ENCODE measurements at regions not wholly inside any gene's neighbourhood (a gene's known extent, or its start where the extent isn't known, plus 50 kb on each side); places are given as distances from the start of the nearest gene placed in this dataset.

DNA sequence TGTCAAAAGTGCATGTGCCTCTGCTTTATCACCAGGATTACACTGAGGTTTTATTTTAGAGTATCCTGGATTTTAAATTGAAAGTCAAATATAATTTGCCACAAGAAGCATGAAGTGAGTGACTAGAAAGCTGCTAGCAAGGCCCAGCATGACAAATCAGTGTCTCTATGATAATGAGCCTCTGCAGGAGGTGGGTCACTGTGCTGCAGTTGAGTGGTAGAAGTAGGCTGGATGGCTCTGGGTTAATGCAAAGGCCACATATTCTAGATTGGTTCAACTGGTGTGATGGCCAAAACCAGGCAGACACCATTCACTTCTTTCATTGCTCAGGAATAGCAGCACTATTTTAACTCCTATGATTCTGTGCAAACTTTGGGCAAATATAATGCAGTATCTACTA is 491.5 kb downstream of the OLFM4 start:
- H3K27ac ChIP-seq: no peak overlapping the region
- H3K4me3 ChIP-seq: no peak overlapping the region
- H3K9me3 ChIP-seq: no peaks in the 10 kb centered on the region
- no peaks in the 10 kb centered on the region for H3K27me3 ChIP-seq (ENCODE audit: insufficient read depth in 3 of 3, low read length in 2 of 3)
- no peaks in the 10 kb centered on the region for H3K4me1 ChIP-seq
- ATAC-seq: no peak
- no peaks in the 10 kb centered on the region for H3K36me3 ChIP-seq (ENCODE audit: insufficient read depth in 1 of 2, low read depth in 1 of 2)
- intact Hi-C loops (cut with DNase I): no loop called here
- TF ChIP-seq, protein P1, sequence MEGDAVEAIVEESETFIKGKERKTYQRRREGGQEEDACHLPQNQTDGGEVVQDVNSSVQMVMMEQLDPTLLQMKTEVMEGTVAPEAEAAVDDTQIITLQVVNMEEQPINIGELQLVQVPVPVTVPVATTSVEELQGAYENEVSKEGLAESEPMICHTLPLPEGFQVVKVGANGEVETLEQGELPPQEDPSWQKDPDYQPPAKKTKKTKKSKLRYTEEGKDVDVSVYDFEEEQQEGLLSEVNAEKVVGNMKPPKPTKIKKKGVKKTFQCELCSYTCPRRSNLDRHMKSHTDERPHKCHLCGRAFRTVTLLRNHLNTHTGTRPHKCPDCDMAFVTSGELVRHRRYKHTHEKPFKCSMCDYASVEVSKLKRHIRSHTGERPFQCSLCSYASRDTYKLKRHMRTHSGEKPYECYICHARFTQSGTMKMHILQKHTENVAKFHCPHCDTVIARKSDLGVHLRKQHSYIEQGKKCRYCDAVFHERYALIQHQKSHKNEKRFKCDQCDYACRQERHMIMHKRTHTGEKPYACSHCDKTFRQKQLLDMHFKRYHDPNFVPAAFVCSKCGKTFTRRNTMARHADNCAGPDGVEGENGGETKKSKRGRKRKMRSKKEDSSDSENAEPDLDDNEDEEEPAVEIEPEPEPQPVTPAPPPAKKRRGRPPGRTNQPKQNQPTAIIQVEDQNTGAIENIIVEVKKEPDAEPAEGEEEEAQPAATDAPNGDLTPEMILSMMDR (IDR thresholded peaks at IDR 0.05): no peak
- DNase-seq: no peak

DNA sequence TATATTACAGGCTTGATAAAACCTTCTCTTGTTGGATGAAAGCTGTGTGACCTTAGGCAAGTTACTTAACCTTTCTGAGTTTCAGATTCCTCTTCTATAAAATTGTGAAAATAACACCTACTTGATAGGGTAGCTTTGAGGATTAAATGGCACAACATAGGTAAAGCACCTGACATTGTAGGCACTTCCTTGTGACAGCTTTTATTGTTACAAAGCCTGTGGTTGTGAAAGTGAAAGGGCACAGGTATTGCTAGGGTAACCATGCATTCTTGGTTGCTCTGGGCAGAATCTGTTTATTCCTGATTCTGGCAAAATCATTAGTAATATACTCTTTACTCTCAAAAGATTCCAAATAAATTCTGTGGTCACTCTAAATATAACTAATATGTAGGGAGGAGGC is 493.4 kb downstream of the OLFM4 start:
- no peak overlapping the region for H3K4me3 ChIP-seq
- H3K27me3 ChIP-seq (ENCODE audit: insufficient read depth in 3 of 3, low read length in 2 of 3): no peaks in the 10 kb centered on the region
- intact Hi-C loops (cut with DNase I): no loop called here
- H3K9me3 ChIP-seq: no peaks in the 10 kb centered on the region
- TF ChIP-seq, protein P1 (IDR thresholded peaks at IDR 0.05): no peak
- H3K27ac ChIP-seq: no peak overlapping the region
- no peak for DNase-seq
- no peaks in the 10 kb centered on the region for H3K36me3 ChIP-seq (ENCODE audit: insufficient read depth in 1 of 2, low read depth in 1 of 2)
- ATAC-seq: no peak
- no peaks in the 10 kb centered on the region for H3K4me1 ChIP-seq

DNA sequence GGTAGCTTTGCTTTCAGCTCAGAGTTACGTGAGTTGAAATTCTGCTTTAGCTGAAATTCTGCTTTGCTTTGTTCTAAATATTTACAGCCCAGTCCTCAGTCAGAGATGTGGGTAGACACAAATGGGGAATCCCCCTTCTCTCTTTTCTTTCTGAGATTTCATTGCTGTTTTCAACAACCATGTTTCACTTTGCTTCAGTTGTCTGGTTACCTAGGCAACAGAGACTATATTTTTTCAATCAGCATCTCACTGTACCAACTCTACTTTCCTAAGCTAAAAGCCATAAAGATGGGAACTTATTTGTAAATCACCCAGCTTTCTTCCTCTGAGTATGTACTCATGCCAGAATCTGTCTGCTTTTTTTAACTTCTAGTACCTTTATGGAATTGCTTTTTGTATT is 509.0 kb downstream of the OLFM4 start:
- ATAC-seq: no peak
- WGBS, 3 donors: 66 to 88% (median 76%) methylated on average over 1 of the region's 1 CpG
- no peak for DNase-seq
- H3K9me3 ChIP-seq: no peaks in the 10 kb centered on the region
- H3K4me1 ChIP-seq: no peaks in the 10 kb centered on the region
- no peak overlapping the region for H3K27ac ChIP-seq
- no peaks in the 10 kb centered on the region for H3K27me3 ChIP-seq (ENCODE audit: insufficient read depth in 3 of 3, low read length in 2 of 3)
- H3K4me3 ChIP-seq: no peak overlapping the region
- H3K36me3 ChIP-seq (ENCODE audit: insufficient read depth in 1 of 2, low read depth in 1 of 2): no peaks in the 10 kb centered on the region
- intact Hi-C loops (cut with DNase I): no loop called here
- TF ChIP-seq, protein P1 (IDR thresholded peaks at IDR 0.05): no peak

DNA sequence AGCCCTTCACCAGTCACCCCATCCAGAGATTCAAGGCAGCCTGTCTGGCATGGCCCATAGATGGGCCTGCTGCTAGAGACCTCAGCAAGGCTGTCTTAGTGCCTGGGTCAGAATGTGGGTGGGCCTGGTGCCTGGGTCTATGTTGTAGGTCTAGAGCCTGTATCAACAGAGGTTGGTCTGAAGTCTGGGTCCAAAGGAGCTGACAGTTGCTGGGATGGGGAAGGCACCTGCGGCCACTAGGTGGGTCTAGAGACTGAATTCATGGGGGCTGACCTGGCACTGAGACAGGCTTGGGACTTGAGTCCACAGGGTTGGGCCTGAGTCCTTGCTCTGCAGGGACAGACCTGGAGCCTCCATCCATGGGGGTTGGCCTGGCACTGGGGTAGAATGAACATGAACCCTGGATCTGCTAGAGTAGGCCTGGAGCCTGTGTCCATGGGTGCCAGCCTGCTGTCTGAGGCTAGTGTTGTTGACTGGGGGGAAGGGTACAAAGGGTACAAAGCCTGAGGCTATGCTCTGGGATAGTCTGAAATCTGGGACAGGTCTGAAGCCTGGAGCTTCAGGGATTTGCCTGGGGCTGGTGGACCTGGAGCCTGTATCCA is 516.8 kb downstream of the OLFM4 start:
- WGBS, 3 donors: 74 to 96% (median 92%) methylated on average over 1 of the region's 1 CpG
- TF ChIP-seq, protein P1 (IDR thresholded peaks at IDR 0.05): no peak
- H3K9me3 ChIP-seq: no peaks in the 10 kb centered on the region
- no peak for ATAC-seq
- no peaks in the 10 kb centered on the region for H3K27me3 ChIP-seq (ENCODE audit: insufficient read depth in 3 of 3, low read length in 2 of 3)
- H3K4me1 ChIP-seq: no peaks in the 10 kb centered on the region
- H3K4me3 ChIP-seq: no peak overlapping the region
- H3K36me3 ChIP-seq (ENCODE audit: insufficient read depth in 1 of 2, low read depth in 1 of 2): no peaks in the 10 kb centered on the region
- H3K27ac ChIP-seq: no peak overlapping the region
- intact Hi-C loops (cut with DNase I): no loop called here
- DNase-seq: no peak

DNA sequence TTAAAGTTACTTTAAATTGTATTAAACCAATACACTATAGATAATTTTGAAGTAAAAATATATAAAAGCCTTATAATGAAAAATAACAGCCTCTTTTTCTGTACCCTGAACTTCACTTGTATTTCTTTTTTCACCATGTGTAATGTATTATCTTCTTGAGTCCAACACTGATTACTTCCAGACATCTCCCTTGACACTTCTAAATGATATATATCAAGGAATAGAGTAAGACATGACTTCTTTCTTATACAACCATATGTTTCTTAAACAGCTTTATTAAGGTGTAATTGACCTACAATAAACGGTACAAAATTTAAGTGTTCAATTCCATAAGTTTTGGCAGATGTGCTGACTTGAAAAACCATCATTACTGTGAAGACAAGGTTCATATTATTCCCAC is 531.9 kb downstream of the OLFM4 start:
- DNase-seq: no peak
- no peaks in the 10 kb centered on the region for H3K9me3 ChIP-seq
- no peaks in the 10 kb centered on the region for H3K4me1 ChIP-seq
- no peak overlapping the region for H3K4me3 ChIP-seq
- ATAC-seq: no peak
- TF ChIP-seq, protein P1 (IDR thresholded peaks at IDR 0.05): no peak
- intact Hi-C loops (cut with DNase I): no loop called here
- no peaks in the 10 kb centered on the region for H3K27me3 ChIP-seq (ENCODE audit: insufficient read depth in 3 of 3, low read length in 2 of 3)
- 59 to 66% (median 61%) methylated on average over 1 of the region's 1 CpG for WGBS, 3 donors
- no peaks in the 10 kb centered on the region for H3K36me3 ChIP-seq (ENCODE audit: insufficient read depth in 1 of 2, low read depth in 1 of 2)
- H3K27ac ChIP-seq: no peak overlapping the region

Measured in psoas muscle (tissue), 7 donors.